H9 (cell line): ENCODE measurements at regions not wholly inside any gene's neighbourhood (a gene's known extent, or its start where the extent isn't known, plus 50 kb on each side); places are given as distances from the start of the nearest gene placed in this dataset.

ENCODE experiments used
- DNase-seq: peaks from one replicate; pipeline ENCODE4 v3.0.0-alpha.2; 2017
- H2AFZ ChIP-seq: one replicate; pipeline ENCODE4 v1.6.1; 2013; ENCODE audit warnings: mild to moderate bottlenecking, low read length, control low read depth, moderate library complexity
- H2AK5ac ChIP-seq: 2 replicates; pipeline ENCODE4 v1.6.1; 2013; ENCODE audit warnings: low read length, control low read depth, mixed read lengths; ENCODE audit not compliant: insufficient read length
- H2BK120ac ChIP-seq: one replicate; pipeline ENCODE4 v1.6.1; 2013; ENCODE audit warnings: low read depth, mild to moderate bottlenecking, low read length, control low read depth, inconsistent platforms; ENCODE audit not compliant: poor library complexity, severe bottlenecking
- H2BK12ac ChIP-seq: 2 replicates; pipeline ENCODE4 v1.6.1; 2013; ENCODE audit warnings: low read length, control low read depth, mixed read lengths, low read depth; ENCODE audit not compliant: insufficient read length
- H2BK15ac ChIP-seq: 2 replicates; pipeline ENCODE4 v1.6.1; 2013; ENCODE audit warnings: low read depth, low read length, control low read depth
- H2BK20ac ChIP-seq: one replicate; pipeline ENCODE4 v1.6.1; 2013; ENCODE audit warnings: low read depth, mild to moderate bottlenecking, low read length, control low read depth, inconsistent platforms; ENCODE audit not compliant: poor library complexity, severe bottlenecking
- H2BK5ac ChIP-seq: 2 replicates; pipeline ENCODE4 v1.6.1; 2013; ENCODE audit warnings: low read length, control low read depth, mixed read lengths; ENCODE audit not compliant: insufficient read length
- H3K14ac ChIP-seq: 2 replicates; pipeline ENCODE4 v1.6.1; 2013; ENCODE audit warnings: low read length, control low read depth; ENCODE audit not compliant: insufficient read depth
- H3K18ac ChIP-seq: 2 replicates; pipeline ENCODE4 v1.6.1; 2013; ENCODE audit warnings: low read depth, mild to moderate bottlenecking, mixed read lengths, low read length, control low read depth; ENCODE audit not compliant: insufficient read length
- H3K23ac ChIP-seq: 2 replicates; pipeline ENCODE4 v1.6.1; 2013; ENCODE audit warnings: low read length, control low read depth, mixed read lengths, low read depth; ENCODE audit not compliant: insufficient read length
- H3K23me2 ChIP-seq: 2 replicates; pipeline ENCODE4 v1.6.1; 2013; ENCODE audit warnings: low read depth, mild to moderate bottlenecking, mixed read lengths, low read length, control low read depth; ENCODE audit not compliant: insufficient read length, poor library complexity, severe bottlenecking
- H3K27ac ChIP-seq: 2 replicates; pipeline ENCODE4 v1.5.1; 2013; ENCODE audit warnings: low read length, control low read depth, mixed read lengths, low read depth; ENCODE audit not compliant: insufficient read length
- H3K27me3 ChIP-seq: 2 replicates; pipeline ENCODE4 v1.6.1; 2013; ENCODE audit warnings: low read length, control low read depth, inconsistent platforms; ENCODE audit not compliant: insufficient read depth
- H3K4ac ChIP-seq: 2 replicates; pipeline ENCODE4 v1.6.1; 2013; ENCODE audit warnings: low read depth, mild to moderate bottlenecking, control low read depth, inconsistent platforms, low read length, moderate library complexity
- H3K4me1 ChIP-seq: 2 replicates; pipeline ENCODE4 v1.6.1; 2013; ENCODE audit warnings: low read length, control low read depth, inconsistent platforms; ENCODE audit not compliant: insufficient read depth
- H3K4me2 ChIP-seq: 2 replicates; pipeline ENCODE4 v1.6.1; 2013; ENCODE audit warnings: low read length, control low read depth, mixed read lengths; ENCODE audit not compliant: insufficient read length, insufficient read depth
- H3K56ac ChIP-seq: 2 replicates; pipeline ENCODE4 v1.6.1; 2013; ENCODE audit warnings: low read depth, mild to moderate bottlenecking, mixed read lengths, low read length, control low read depth; ENCODE audit not compliant: insufficient read length
- H3K79me1 ChIP-seq: 2 replicates; pipeline ENCODE4 v1.6.1; 2013; ENCODE audit warnings: low read depth, mild to moderate bottlenecking, moderate library complexity, low read length, control low read depth, inconsistent platforms; ENCODE audit not compliant: insufficient read depth, poor library complexity, severe bottlenecking
- H3K79me2 ChIP-seq: 2 replicates; pipeline ENCODE4 v1.6.1; 2013; ENCODE audit warnings: low read length, control low read depth, inconsistent platforms; ENCODE audit not compliant: insufficient read depth
- H3K9ac ChIP-seq: 2 replicates; pipeline ENCODE4 v1.6.1; 2013; ENCODE audit warnings: low read length, control low read depth, mixed read lengths; ENCODE audit not compliant: insufficient read length; ENCODE audit errors: extremely low read depth
- H3K9me3 ChIP-seq: one replicate; pipeline ENCODE4 v1.6.1; 2013; ENCODE audit warnings: low read depth, low read length, inconsistent platforms; ENCODE audit not compliant: control insufficient read depth
- H3T11ph ChIP-seq: one replicate; pipeline ENCODE4 v1.6.1; 2013; ENCODE audit warnings: mild to moderate bottlenecking, low read length, control low read depth, inconsistent platforms
- H4K20me1 ChIP-seq: one replicate; pipeline ENCODE4 v1.6.1; 2013; ENCODE audit not compliant: control insufficient read depth, insufficient read length, insufficient read depth
- H4K5ac ChIP-seq: 2 replicates; pipeline ENCODE4 v1.6.1; 2013; ENCODE audit warnings: low read depth, mild to moderate bottlenecking, mixed read lengths, low read length, control low read depth; ENCODE audit not compliant: insufficient read length
- H4K8ac ChIP-seq: replicated peaks from 2 replicates; pipeline ENCODE4 v1.6.1; 2013; ENCODE audit warnings: low read length, control low read depth, mixed read lengths, low read depth; ENCODE audit not compliant: insufficient read length
- H4K91ac ChIP-seq: 2 replicates; pipeline ENCODE4 v1.6.1; 2013; ENCODE audit warnings: low read depth, mild to moderate bottlenecking, moderate library complexity, mixed read lengths, low read length, control low read depth; ENCODE audit not compliant: insufficient read length
- H3K27ac Mint-ChIP-seq, 3 experiments: 2 replicates in 2 of 3; 3 replicates in 1 of 3; pipeline ENCODE4 v1.8.0; 2020 to 2021; ENCODE audit warnings: mixed read lengths in 3 of 3, mild to moderate bottlenecking in 1 of 3, moderate library complexity in 1 of 3
- H3K27me3 Mint-ChIP-seq: 2 replicates; pipeline ENCODE4 v1.8.0; 2021; ENCODE audit warnings: low read depth, mild to moderate bottlenecking, moderate library complexity, mixed read lengths
- H3K36me3 Mint-ChIP-seq, 3 experiments: 2 replicates in 2 of 3; 3 replicates in 1 of 3; pipeline ENCODE4 v1.8.0; 2020 to 2021; ENCODE audit warnings: low read depth in 3 of 3, mixed read lengths in 3 of 3; ENCODE audit not compliant: insufficient read depth in 1 of 3
- H3K4me1 Mint-ChIP-seq, 2 experiments: 2 replicates each; pipeline ENCODE4 v1.8.0; 2020; ENCODE audit warnings: mixed read lengths in 2 of 2
- H3K4me3 Mint-ChIP-seq, 2 experiments: 2 replicates in 1 of 2; 3 replicates in 1 of 2; pipeline ENCODE4 v1.8.0; 2020 to 2021; ENCODE audit warnings: mild to moderate bottlenecking in 2 of 2, mixed read lengths in 2 of 2, moderate library complexity in 1 of 2
- H3K9me3 Mint-ChIP-seq, 2 experiments: 2 replicates in 1 of 2; 3 replicates in 1 of 2; pipeline ENCODE4 v1.8.0; 2020; ENCODE audit warnings: mild to moderate bottlenecking in 2 of 2, mixed read lengths in 2 of 2, moderate library complexity in 1 of 2
- WGBS: extraction: QIAGEN DNeasy Blood & Tissue Kit; methylation state at CpG from one replicate; pipeline ENCODE4 v1.1.7; 2013; ENCODE audit warnings: missing lambda C conversion rate, low lambda C conversion rate, mixed read lengths; ENCODE audit not compliant: insufficient read length; ENCODE audit errors: extremely low coverage; 5-methylcytosine and 5-hydroxymethylcytosine counted together
- TF ChIP-seq, protein P1 (sequence below): fragments of 200-600 bp; sonication (generic); conservative IDR thresholded peaks from 3 replicates; pipeline ENCODE4 v1.8.0; 2021; ENCODE audit warnings: antibody characterized with exemption, mild to moderate bottlenecking

DNA sequence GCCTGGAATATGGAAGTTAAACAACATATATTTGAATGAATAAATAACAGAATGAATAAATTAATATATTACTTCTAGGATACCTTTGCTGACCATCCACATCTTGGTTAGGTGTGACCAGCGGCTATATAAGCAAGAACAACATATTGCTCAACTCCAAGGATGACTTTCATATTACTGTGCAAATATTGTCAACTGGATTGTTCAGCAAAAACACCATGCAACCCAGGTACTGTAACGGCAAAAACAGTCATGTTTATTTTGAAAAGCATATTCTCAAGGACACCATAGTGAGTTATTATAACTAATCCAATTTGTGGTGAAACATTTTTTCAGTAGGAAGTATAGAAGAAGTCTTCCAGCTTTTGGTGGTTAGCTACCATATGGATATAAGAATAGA lies 907.9 kb downstream of the IGSF11 start:
- H3K9me3 Mint-ChIP-seq = no peaks in the 10 kb centered on the region
- Histone ChIP-seq H4K20me1 (no peaks in the 10 kb centered on the region), H3K4me1 (no peaks in the 10 kb centered on the region), H3K14ac (no peak overlapping the region), H4K8ac (no peak overlapping the region), H3K4ac (no peak overlapping the region), H3T11ph (no peak overlapping the region), H2BK5ac (no peak overlapping the region), H3K56ac (no peak overlapping the region), H4K5ac (no peak overlapping the region), H3K27ac (no peak overlapping the region), H3K23ac (no peak overlapping the region), H3K9me3 (no peaks in the 10 kb centered on the region), H2BK20ac (no peak overlapping the region), H3K9ac (no peak overlapping the region), H3K23me2 (no peaks in the 10 kb centered on the region), H2AFZ (no peak overlapping the region), H3K4me2 (no peak overlapping the region), H3K18ac (no peak overlapping the region), H4K91ac (no peak overlapping the region), H3K79me2 (no peaks in the 10 kb centered on the region), H3K79me1 (no peaks in the 10 kb centered on the region), H2BK15ac (no peak overlapping the region), H2BK120ac (no peak overlapping the region), H2AK5ac (no peak overlapping the region), H2BK12ac (no peak overlapping the region), H3K27me3 (no peaks in the 10 kb centered on the region)
- H3K27ac Mint-ChIP-seq = no peak overlapping the region; a peak in 1 of 7 replicates
- no peaks in the 10 kb centered on the region for H3K36me3 Mint-ChIP-seq
- no CpG with 5 or more reads among the region's 2 CpGs for WGBS
- H3K27me3 Mint-ChIP-seq = no peaks in the 10 kb centered on the region
- DNase-seq = no peak
- H3K4me1 Mint-ChIP-seq = no peaks in the 10 kb centered on the region
- H3K4me3 Mint-ChIP-seq = no peak overlapping the region
- TF ChIP-seq, protein P1, sequence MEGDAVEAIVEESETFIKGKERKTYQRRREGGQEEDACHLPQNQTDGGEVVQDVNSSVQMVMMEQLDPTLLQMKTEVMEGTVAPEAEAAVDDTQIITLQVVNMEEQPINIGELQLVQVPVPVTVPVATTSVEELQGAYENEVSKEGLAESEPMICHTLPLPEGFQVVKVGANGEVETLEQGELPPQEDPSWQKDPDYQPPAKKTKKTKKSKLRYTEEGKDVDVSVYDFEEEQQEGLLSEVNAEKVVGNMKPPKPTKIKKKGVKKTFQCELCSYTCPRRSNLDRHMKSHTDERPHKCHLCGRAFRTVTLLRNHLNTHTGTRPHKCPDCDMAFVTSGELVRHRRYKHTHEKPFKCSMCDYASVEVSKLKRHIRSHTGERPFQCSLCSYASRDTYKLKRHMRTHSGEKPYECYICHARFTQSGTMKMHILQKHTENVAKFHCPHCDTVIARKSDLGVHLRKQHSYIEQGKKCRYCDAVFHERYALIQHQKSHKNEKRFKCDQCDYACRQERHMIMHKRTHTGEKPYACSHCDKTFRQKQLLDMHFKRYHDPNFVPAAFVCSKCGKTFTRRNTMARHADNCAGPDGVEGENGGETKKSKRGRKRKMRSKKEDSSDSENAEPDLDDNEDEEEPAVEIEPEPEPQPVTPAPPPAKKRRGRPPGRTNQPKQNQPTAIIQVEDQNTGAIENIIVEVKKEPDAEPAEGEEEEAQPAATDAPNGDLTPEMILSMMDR = no peak
